NCI-H748 (cell line): ENCODE measurements at regions not wholly inside any gene's neighbourhood (a gene's known extent, or its start where the extent isn't known, plus 50 kb on each side); places are given as distances from the start of the nearest gene placed in this dataset.
"Not testable (repeated sequence)": the region's sequence is repeated elsewhere in the genome, so short reads cannot be mapped to it uniquely, and the experiment has no call there.

Experiments used
- DNase-seq: peaks from one replicate; lab custom pipeline; 2025; ENCODE audit not compliant: unreplicated experiment; lab: John Stamatoyannopoulos, UW

DNA sequence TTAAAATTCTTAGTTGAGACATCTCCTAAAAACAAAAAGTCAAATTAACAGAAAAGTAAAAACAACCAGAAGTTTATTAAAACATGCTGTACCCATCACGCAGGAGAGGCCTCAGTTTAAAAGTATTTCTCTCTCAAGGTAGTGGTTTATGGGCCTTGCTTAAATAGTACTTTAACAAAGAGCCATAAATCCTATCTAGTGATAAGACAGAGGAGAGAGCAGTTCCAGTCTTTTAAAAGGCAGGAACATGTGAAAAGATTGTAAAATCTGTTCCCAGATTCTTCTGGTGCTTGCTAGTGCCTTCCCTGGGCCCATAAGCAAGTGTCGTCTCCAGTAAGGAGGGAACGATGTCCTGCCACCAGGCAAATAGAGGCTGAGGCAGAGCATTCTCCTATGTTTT is 476.3 kb upstream of the ADGRL3 start:
- no peak for DNase-seq

DNA sequence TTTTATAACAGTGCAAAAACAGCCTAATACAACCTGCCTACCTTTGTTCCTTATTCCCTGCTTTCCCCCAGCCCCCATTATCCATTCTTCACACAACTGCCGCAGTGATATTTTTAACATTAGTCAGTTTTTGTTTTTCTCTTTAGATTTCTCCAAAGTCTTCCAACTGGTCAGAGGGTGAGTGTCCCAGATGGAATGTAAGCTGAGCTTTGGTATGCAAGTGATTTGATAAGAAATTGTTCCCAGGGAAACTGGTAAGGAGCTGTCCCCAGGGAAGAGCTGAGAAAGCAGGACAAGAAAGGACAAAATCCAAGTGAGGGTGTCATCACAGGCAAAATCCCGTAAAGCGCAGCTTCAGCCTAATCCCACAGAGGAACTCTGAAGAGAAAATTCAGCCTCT is 475.5 kb upstream of the ADGRL3 start:
- no peak for DNase-seq

DNA sequence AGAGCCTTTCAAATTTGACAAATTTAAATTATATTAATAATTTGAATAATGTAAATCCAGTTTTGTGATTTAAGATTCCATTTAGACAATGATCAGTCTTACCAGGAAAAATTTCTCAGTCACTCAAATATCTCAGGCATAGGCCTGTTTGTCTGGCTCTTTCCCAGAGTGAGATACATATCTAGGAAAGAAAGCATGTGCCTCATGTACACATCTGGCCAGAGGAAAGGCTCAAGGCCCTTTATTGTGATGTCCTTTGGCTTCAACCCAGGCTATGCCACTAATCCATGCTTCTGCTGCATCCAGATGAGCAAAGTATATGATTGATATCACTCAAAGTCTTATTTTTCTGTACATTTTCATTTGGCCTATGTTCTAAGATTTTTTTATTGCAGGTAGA is 473.3 kb upstream of the ADGRL3 start:
- DNase-seq, result no peak

DNA sequence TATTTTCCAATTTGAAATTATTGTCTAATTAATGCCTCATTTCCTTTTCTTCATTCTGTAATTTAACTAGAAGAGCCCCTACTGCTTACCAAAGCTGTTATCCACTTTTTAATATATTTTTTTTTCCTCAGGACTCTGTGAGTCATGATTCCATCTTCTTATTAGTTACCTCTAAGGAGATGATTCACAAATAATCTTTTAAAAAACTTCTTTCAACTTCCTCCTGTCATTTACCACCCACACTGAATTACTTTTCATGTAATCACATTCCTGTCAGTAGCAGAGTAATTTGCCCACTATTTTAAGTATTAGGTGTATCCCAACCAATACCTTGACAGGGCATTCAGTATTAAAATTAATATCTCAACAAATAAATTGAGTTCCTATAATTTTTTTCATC is 470.9 kb upstream of the ADGRL3 start:
- DNase-seq, result no peak

DNA sequence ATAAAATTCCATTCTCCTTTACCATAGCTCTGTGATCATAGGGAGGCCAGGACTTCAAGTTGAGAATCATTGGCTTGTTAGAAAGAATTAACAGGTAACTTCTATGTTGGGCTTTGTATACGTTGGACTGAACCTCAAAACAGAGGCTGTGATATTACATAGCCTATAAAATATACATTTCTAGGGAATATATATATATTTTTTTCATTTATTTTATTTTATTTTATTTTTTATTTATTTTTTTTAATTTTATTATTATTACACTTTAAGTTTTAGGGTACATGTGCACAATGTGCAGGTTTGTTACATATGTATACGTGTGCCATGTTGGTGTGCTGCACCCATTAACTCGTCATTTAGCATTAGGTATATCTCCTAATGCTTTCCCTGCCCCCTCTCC is 470.4 kb upstream of the ADGRL3 start:
- not testable (repeated sequence) for DNase-seq

DNA sequence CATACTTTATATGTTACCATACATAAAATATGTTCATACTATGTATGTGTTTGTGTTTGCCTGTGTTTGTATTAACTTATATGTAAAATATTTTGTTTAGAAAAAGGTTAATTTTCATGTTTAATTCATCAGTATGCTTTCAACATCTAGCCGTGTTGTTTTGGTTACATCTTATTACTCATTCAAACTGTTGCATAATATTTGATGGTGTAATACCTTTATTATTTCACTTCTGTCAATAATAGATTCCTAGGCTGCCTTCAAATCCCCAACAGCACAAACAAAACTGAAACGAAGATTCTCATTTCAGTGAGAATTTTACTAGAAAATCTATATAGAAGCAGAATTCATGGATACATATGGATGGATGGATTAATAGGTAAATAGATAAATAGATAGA is 462.3 kb upstream of the ADGRL3 start:
- DNase-seq, result no peak

DNA sequence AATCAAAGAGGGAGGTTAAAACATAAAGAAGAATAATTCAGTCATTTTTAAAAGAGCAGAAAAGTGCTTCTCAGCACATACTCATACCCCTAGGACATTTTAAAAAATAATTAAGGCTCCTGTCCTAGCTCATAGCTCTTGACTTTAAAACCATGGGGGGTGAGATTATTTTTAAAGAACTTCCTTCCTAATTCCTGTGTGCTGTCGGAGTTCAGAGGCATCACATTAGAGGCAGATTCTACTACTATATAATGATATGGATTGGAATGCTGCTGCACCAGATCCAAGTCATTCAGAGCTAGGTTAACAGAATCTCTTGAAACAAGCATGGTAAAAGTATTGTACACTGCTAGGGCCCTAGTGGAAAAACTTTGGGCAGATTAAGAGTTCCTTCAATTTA is 456.5 kb upstream of the ADGRL3 start:
- no peak for DNase-seq

DNA sequence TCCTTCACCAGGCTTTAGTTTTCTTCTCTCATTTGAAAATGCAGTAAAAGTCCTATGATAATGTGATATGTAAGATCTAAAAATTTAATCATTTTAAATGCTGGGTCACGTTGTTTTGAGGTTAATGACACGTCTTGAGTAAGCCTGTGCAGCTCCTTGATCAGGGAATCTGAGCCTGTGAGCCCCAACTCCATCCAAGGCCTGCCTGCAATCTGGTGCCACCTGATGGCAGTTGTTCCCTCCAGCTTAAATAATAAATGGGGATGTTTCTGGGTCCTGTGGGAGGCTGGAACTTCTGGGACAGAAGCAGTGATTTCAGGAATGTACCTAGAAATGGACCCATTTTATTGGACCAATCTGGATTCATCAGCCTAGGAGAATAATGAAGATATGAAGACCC is 455.4 kb upstream of the ADGRL3 start:
- DNase-seq, result no peak

DNA sequence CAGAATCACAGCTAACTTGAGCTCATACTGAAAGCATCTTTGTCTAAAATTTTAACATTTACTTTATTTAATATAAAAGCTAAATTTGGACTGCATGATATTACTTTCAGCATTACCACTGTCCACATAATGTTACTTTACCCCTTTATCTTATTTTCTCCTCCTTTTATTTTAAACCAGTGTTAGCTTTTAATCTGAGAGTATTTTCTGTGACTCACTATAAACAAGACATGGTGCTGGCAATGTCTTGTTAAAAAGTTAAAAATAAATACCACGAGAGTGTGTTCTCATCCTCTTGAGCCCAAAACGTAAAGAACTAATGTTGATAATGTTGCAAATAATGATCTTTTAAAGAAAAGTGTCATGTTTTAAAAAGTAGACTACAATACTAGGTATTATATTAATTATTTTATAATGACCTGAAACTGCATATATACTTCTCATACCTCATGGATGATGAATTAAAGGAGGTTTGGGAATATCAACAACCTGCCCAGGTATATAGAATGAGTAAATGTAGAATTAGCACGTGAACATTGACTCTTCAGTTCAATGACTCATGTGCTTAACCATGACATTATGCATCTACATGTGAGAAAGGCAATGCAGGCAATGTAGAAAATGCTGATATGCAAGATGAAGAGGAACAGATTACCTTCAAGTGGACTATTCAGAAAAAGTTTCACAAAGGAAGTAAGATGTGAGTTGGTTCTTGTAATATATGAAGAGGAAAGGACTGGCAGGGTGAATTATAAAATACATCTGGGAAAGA is 454.1 kb upstream of the ADGRL3 start:
- no peak for DNase-seq

DNA sequence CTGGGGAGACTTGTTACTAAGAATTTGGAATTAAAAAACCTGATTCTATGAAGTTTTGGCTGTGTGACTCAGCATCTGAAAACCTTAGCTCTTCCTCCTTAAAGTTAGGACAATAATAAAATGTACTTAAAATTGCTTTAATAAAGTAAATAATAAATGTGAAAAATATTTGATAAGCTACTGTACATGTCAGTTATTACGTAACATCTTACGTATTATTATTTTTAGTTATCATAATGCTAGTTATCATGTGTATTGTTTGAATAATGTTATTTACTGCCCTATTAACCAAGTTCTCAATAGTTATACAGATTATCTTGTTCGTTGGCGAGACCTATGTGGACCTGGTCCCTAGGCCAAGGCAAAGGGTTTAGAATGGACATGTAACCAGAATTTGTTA is 449.2 kb upstream of the ADGRL3 start:
- DNase-seq, result no peak

DNA sequence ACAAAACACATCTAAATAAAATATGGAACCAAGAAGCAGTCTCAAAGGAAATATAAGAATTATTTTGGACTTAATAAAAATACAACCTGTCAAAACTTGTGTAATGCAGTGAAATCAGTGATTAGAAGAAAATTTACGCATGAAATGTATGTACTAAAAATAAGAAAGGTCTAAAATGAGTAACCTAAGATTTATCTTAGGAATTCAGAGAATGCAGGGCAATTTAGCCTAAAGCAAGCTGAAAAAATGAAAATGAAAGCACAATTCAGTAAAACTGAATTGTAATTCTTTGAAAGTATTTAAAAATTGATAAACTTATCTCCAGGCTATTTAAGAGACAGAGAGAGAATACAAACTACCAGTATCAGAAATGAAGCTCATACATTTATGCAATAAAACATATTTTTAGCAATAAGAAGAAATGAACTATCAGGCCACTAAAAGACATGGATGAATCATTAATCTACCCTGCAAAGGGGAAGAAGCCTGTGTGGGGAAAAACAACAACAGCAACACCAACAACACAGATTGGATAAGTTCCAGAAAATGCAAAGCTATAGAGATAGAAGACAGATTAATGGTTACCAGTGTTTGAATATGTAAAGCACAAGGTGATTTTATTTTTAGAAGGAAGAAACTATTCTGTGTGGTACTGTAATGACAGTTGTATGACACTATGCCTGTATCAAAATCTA is 442.0 kb upstream of the ADGRL3 start:
- DNase-seq, result no peak

DNA sequence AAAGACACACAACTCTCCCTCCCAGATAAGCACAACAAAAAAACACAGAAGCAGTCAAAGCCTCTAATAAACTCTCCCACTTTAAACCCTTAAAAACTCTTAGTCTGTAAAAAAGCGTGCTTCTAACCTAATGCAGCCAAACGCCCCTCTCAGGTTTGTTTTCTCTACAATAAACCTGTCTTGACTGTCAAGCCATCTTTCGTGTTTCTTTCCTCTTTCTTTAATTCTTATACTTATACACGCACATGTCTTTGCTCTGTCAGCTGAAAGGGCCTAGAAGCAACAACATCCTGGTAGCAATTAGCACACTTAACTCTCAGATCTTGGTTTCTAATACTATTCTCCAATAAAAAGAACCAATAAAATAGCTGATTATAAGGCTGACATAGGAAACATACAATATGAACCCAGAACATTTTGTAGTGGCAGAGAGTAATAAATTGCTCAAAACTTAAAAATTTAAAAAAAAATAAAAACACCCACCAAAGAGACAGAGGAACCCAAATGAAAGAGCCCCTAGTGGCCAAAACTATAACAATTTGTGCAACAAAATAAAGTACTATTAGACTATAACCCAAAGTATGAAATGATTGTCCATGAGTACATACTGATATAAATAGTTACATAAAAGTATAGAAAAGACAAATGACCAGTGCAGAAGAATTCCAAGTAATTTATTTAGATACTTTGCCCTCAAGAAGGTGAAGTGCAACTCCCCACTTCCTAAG is 440.4 kb upstream of the ADGRL3 start:
- no peak for DNase-seq

DNA sequence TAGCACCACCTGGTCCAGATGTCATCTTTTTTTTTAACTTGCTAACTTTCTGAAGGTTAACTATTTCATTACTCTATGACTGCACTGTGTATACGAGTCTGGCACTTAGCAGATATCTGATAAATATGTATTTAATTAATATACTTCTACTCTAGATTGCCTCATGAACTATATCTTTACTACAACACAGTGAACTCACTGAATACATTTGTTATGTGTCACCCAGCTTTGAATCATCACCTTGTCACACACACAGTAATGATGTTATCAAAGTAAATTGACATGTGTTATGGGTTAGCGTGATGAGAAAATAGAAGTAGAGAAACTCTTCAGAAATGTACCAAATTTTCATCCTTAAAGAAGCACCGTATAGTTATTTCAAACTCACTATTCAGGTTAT is 419.3 kb upstream of the ADGRL3 start:
- DNase-seq, result no peak

DNA sequence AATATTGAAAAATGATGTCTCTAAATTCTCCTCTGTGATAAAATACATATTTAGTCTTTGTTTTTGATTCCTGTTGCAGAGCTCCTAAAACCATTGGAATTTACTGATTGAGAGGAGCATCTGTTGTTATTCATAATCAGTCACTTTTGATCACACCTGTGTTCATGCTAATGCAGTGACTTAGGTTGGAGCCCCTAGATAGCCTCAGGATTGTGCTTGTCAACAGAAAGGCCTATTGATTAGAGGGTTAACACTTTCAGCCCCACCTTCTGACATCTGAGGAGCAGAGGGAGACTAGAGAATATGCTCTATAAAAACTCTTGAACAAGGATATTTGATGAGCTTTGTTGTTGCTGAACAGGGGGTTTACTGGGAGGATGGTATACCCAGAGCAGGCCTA is 409.5 kb upstream of the ADGRL3 start:
- DNase-seq, result no peak

DNA sequence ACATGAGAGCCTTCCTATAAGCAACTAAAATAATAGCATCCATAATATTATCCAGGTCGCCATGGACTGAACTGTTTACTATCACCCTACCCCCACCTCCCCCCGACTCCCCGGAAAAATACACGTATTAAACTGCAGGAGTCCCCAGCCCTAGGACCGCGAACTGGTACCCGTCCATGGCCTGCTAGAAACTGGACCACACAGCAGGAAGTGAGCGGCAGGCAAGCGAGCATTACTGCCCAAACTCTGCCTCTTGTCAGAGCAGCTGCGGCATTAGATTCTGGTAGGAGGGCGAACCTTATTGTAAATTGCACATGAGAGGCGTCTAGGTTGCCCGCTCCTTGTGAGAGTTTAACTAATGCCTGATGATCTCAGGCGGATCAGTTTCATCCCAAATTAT is 405.8 kb upstream of the ADGRL3 start:
- DNase-seq, result peak; percentile 39

DNA sequence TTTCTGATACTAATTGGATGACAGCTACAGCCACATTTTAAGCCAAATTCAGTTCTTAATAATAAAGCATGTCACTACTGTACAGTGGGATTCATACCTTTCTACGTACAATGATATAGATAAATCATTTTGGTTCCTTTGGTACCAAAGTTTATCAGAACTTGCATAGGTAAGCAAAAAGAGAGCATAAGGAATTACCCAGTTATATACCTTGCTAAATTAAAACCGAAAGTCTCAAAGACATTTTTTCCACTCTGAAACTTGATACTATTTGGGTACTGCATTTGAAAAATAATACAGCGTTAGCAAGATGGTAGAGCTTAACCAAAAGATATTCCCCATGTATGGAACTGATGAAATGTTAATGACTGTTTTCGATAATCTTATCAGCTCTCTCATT is 400.9 kb upstream of the ADGRL3 start:
- no peak for DNase-seq

DNA sequence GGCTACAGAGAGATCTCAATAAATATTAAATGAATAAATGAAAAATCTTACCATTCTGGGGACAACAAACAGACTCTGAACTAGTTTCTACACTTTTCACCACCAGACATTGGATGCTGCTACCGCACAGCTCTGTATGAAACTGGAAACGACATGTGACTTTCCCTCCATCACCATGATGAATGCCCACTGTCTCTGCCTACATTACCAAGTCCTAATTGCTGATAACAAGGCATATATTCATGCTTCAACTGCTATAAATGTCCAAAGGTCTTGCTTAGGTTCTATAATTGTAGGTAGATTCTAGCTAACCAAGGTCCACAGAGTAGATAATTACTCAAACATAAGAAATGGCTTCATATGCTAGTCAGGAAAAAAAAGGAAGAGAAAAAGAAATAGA is 399.4 kb upstream of the ADGRL3 start:
- DNase-seq, result no peak

DNA sequence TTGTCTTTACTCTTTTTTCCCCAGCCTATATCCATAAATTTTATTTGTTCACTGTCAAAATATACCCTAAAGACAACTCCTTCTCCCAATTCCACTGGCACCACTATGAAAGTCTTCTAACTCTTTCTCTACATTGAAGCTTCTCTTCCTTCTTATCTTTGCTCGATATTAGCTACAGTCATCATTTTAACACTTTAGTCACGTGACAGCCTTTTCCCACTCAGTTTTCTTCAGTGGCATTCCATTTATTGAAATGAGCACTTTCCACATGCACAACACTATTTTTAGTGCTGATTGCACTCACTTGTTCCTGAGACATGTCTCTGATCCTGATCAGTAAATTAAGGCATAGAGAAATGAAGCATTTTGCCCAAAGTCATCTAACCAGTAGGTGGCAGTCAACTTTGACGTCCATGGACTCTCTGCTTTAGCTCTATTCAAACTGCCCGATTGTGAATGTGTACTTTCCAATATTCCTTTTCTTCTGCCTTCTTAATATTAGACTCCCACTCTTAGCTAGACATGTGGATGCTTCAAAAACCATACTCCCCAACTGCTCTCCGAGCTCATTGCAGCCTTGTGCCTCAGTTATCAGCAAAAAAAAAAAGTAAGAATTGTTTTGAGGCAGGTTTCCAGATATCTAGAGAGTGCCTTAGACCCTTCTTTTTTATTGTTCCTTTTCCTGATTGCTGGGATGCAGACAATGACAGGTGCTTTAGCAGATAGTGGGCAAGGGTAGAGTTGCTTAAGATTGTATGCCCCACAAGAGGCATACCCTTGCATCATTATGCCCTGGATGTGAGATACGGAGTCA is 394.4 kb upstream of the ADGRL3 start:
- DNase-seq, result peak; percentile 70

DNA sequence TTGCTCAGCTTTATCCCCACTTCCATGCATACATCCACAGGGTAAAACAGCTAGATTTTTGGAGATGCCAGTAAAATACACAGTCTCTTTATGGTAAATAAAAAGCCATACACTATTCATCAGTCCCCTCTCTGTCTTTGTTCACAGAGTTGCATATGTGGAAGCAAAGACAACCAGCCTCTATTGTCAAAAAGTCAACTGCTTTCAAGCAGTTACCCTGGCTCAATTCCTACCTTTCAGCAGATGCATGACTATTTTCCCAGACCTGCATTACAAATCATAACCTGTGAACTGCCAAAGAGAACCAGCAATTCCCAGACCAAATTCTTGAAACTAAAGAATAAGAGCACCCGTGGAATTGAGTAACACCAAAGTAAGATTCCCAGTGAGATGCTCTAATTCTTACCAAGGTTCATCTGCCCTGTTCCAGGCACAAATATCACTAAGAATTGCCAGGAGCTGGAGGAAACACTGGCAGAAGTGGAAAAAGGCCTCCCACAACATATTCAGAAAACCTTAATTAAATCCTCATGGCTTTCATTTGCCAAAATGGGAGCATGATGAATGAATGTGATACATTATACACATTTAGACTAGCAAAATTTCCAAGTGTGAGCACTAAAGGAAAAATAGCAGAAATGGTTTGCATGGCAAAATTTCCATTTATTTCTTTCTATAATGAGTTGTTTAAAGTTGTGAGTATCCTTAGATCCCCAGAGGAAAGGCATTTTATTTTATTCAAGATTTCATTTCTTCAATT is 391.2 kb upstream of the ADGRL3 start:
- DNase-seq, result no peak

DNA sequence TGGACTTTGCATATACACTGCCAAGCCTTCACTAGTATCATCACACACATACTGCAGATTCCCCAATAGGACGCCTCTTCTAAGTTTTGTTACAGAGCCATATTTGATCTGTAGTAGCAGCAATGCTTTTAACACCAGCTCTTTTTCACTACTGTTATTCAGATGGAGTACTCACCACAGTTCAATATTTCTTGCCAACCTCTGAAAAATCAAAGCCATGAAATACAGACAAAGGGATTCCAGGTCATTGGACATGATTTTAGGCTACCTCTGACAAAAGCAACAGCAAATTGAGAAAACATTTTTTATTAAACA is 390.7 kb upstream of the ADGRL3 start:
- no peak for DNase-seq

DNA sequence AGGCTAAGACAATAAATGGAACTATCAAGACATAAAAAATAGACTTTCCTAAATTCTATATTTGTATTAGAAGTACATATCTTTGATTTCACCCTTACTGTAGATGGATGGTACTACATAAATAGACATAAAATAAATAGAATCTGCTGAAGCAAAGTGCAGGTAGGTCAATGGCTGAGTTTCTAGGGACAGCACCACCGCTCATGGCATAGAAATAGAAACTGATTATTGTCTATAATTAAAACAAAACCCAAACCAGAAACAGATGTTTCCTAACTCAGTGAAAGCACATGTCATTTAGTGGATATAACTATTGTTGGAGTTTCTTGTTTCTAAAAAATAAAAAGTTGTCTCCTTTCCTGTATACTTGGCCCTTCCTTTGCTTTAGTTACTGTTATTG is 387.3 kb upstream of the ADGRL3 start:
- DNase-seq, result no peak
